WTC11 (cell line): ENCODE measurements at regions not wholly inside any gene's neighbourhood (a gene's known extent, or its start where the extent isn't known, plus 50 kb on each side); places are given as distances from the start of the nearest gene placed in this dataset.

ENCODE experiments used
- ATAC-seq: fragments of 200-7000 bp; cut with Tn5 transposase; 2 replicates; pipeline ENCODE4 v1.10.0; 2021; ENCODE audit warnings: mild to moderate bottlenecking, moderate library complexity
- CTCF ChIA-PET: fragments of 300-600 bp; sonication (Branson Sonifier 250); formaldehyde crosslinking; loops from one replicate; lab custom pipeline; 2021; ENCODE audit warnings: antibody characterized with exemption; lab: Charles Lee
- POLR2A ChIA-PET: fragments of 350-600 bp; sonication (Branson Sonifier 250); formaldehyde crosslinking; loops from one replicate; lab custom pipeline; 2021; ENCODE audit warnings: antibody characterized with exemption; lab: Charles Lee
- DNase-seq: peaks from one replicate; pipeline ENCODE4 v3.0.0; 2021; ENCODE audit warnings: low spot score
- H3K27ac Mint-ChIP-seq: 2 replicates; pipeline ENCODE4 v1.8.0; 2021; ENCODE audit warnings: mixed read lengths
- H3K27me3 Mint-ChIP-seq: 2 replicates; pipeline ENCODE4 v1.8.0; 2021; ENCODE audit warnings: low read depth, mild to moderate bottlenecking, moderate library complexity, mixed read lengths
- H3K36me3 Mint-ChIP-seq: 2 replicates; pipeline ENCODE4 v1.8.0; 2021; ENCODE audit warnings: mixed read lengths
- H3K4me1 Mint-ChIP-seq: 2 replicates; pipeline ENCODE4 v1.8.0; 2022; ENCODE audit warnings: mixed read lengths
- H3K4me3 Mint-ChIP-seq: 2 replicates; pipeline ENCODE4 v1.8.0; 2021; ENCODE audit warnings: mild to moderate bottlenecking, moderate library complexity, mixed read lengths
- H3K9me3 Mint-ChIP-seq: 2 replicates; pipeline ENCODE4 v1.8.0; 2021; ENCODE audit warnings: mixed read lengths
- ESRRA ChIP-seq: sonication (generic); formaldehyde crosslinking; IDR thresholded peaks from 2 replicates; pipeline ENCODE4 v1.8.1; 2022; ENCODE audit warnings: mild to moderate bottlenecking, missing genetic modification reagents, borderline replicate concordance
- HMGA2 ChIP-seq: fragments of 250-450 bp; sonication (Bioruptor Pico); IDR thresholded peaks from 2 replicates; pipeline ENCODE4 v1.4.0; 2021; ENCODE audit warnings: mild to moderate bottlenecking, moderate library complexity
- IRF2 ChIP-seq: sonication (generic); formaldehyde crosslinking; IDR thresholded peaks from 2 replicates; pipeline ENCODE4 v1.8.0; 2022; ENCODE audit warnings: low read depth, missing genetic modification reagents, borderline replicate concordance
- SMAD3 ChIP-seq: sonication (generic); formaldehyde crosslinking; IDR thresholded peaks from 2 replicates; pipeline ENCODE4 v1.8.0; 2022; ENCODE audit warnings: missing genetic modification reagents, mild to moderate bottlenecking, borderline replicate concordance
- SOX15 ChIP-seq: fragments of 250-450 bp; sonication (Bioruptor Pico); IDR thresholded peaks from 2 replicates; pipeline ENCODE4 v1.9.0; 2021; ENCODE audit warnings: mild to moderate bottlenecking
- TCF7 ChIP-seq: sonication (generic); formaldehyde crosslinking; IDR thresholded peaks from 2 replicates; pipeline ENCODE4 v1.8.0; 2022; ENCODE audit warnings: mild to moderate bottlenecking, low read depth, missing genetic modification reagents, moderate library complexity
- TEAD1 ChIP-seq: sonication (generic); formaldehyde crosslinking; IDR thresholded peaks from 2 replicates; pipeline ENCODE4 v1.8.0; 2022; ENCODE audit warnings: mild to moderate bottlenecking, missing genetic modification reagents
- ZNF121 ChIP-seq: sonication (generic); formaldehyde crosslinking; IDR thresholded peaks from 2 replicates; pipeline ENCODE4 v1.8.0; 2023; ENCODE audit warnings: missing genetic modification reagents
- ZNF219 ChIP-seq: sonication (generic); formaldehyde crosslinking; IDR thresholded peaks from 2 replicates; pipeline ENCODE4 v1.8.0; 2023; ENCODE audit warnings: missing genetic modification reagents, mild to moderate bottlenecking, borderline replicate concordance
- ZNF263 ChIP-seq: sonication (generic); formaldehyde crosslinking; IDR thresholded peaks from 2 replicates; pipeline ENCODE4 v1.8.1; 2022; ENCODE audit warnings: low read depth, mild to moderate bottlenecking, moderate library complexity, missing genetic modification reagents
- ZNF416 ChIP-seq: fragments of 250-450 bp; sonication (Bioruptor Pico); IDR thresholded peaks from 2 replicates; pipeline ENCODE4 v1.9.0; 2021; ENCODE audit warnings: mild to moderate bottlenecking, inconsistent platforms
- ZNF423 ChIP-seq: fragments of 250-450 bp; sonication (Bioruptor Pico); IDR thresholded peaks from 2 replicates; pipeline ENCODE4 v2.1.2; 2022; ENCODE audit warnings: mild to moderate bottlenecking, moderate library complexity
- TF ChIP-seq, protein P1 (sequence below): sonication (generic); formaldehyde crosslinking; IDR thresholded peaks from 2 replicates; pipeline ENCODE4 v1.8.1; 2022; ENCODE audit warnings: missing genetic modification reagents, borderline replicate concordance
- TF ChIP-seq, protein P2 (sequence below): sonication (generic); formaldehyde crosslinking; IDR thresholded peaks from 2 replicates; pipeline ENCODE4 v1.8.1; 2022; ENCODE audit warnings: low read depth, mild to moderate bottlenecking, moderate library complexity, missing genetic modification reagents, borderline replicate concordance
- TF ChIP-seq, protein P3 (sequence below): sonication (generic); formaldehyde crosslinking; IDR thresholded peaks from 2 replicates; pipeline ENCODE4 v1.8.1; 2023; ENCODE audit warnings: mild to moderate bottlenecking, missing genetic modification reagents, borderline replicate concordance
- TF ChIP-seq, protein P4 (sequence below): sonication (generic); formaldehyde crosslinking; IDR thresholded peaks from 2 replicates; pipeline ENCODE4 v1.8.1; 2023; ENCODE audit warnings: mild to moderate bottlenecking, moderate library complexity, missing genetic modification reagents
- TF ChIP-seq, protein P5 (sequence below): sonication (generic); formaldehyde crosslinking; IDR thresholded peaks from 2 replicates; pipeline ENCODE4 v1.8.1; 2023; ENCODE audit warnings: mild to moderate bottlenecking, missing genetic modification reagents
- TF ChIP-seq, protein P6 (sequence below): sonication (generic); formaldehyde crosslinking; IDR thresholded peaks from 2 replicates; pipeline ENCODE4 v1.8.0; 2022; ENCODE audit warnings: mild to moderate bottlenecking, missing genetic modification reagents
- TF ChIP-seq, protein P7 (sequence below): sonication (generic); formaldehyde crosslinking; IDR thresholded peaks from 2 replicates; pipeline ENCODE4 v1.8.0; 2023; ENCODE audit warnings: missing genetic modification reagents
- TF ChIP-seq, protein P8 (sequence below): fragments of 200-600 bp; IDR thresholded peaks from 2 replicates; pipeline ENCODE4 v1.8.0; 2022; ENCODE audit warnings: antibody characterized with exemption

DNA sequence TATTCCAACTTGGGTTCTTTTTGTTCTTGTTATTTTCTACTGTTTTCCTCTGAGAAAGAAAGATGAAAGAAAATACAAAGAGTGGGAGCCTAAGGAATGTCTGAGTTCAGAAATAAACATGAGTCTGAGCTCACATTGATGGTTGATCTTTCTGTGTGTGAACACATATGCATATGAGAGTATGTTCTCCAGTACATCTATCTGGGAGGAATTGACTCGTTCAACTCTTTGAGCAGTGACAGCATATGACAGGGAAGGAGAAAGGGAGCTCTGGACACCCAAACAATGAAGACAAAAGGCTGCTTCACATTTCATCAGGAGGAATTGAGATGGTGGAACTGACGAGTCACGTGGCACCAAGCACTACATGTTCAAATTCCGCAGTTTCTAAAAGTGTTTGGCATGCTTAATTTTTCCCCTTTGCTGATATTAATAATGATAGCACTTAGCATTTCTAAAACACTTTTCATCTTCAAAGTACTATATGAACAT is 229.8 kb upstream of the ACVR2A start (continued):
- TF ChIP-seq ZNF263: no peak
- TF ChIP-seq, protein P1, sequence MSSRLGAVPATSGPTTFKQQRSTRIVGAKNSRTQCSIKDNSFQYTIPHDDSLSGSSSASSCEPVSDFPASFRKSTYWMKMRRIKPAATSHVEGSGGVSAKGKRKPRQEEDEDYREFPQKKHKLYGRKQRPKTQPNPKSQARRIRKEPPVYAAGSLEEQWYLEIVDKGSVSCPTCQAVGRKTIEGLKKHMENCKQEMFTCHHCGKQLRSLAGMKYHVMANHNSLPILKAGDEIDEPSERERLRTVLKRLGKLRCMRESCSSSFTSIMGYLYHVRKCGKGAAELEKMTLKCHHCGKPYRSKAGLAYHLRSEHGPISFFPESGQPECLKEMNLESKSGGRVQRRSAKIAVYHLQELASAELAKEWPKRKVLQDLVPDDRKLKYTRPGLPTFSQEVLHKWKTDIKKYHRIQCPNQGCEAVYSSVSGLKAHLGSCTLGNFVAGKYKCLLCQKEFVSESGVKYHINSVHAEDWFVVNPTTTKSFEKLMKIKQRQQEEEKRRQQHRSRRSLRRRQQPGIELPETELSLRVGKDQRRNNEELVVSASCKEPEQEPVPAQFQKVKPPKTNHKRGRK (CRISPR knock-in tag): no peak
- no peak for TF ChIP-seq ZNF121 (CRISPR knock-in tag)
- TF ChIP-seq, protein P2, sequence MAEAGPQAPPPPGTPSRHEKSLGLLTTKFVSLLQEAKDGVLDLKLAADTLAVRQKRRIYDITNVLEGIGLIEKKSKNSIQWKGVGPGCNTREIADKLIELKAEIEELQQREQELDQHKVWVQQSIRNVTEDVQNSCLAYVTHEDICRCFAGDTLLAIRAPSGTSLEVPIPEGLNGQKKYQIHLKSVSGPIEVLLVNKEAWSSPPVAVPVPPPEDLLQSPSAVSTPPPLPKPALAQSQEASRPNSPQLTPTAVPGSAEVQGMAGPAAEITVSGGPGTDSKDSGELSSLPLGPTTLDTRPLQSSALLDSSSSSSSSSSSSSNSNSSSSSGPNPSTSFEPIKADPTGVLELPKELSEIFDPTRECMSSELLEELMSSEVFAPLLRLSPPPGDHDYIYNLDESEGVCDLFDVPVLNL: no peak
- no peak for TF ChIP-seq SMAD3 (CRISPR knock-in tag)
- TF ChIP-seq, protein P3, sequence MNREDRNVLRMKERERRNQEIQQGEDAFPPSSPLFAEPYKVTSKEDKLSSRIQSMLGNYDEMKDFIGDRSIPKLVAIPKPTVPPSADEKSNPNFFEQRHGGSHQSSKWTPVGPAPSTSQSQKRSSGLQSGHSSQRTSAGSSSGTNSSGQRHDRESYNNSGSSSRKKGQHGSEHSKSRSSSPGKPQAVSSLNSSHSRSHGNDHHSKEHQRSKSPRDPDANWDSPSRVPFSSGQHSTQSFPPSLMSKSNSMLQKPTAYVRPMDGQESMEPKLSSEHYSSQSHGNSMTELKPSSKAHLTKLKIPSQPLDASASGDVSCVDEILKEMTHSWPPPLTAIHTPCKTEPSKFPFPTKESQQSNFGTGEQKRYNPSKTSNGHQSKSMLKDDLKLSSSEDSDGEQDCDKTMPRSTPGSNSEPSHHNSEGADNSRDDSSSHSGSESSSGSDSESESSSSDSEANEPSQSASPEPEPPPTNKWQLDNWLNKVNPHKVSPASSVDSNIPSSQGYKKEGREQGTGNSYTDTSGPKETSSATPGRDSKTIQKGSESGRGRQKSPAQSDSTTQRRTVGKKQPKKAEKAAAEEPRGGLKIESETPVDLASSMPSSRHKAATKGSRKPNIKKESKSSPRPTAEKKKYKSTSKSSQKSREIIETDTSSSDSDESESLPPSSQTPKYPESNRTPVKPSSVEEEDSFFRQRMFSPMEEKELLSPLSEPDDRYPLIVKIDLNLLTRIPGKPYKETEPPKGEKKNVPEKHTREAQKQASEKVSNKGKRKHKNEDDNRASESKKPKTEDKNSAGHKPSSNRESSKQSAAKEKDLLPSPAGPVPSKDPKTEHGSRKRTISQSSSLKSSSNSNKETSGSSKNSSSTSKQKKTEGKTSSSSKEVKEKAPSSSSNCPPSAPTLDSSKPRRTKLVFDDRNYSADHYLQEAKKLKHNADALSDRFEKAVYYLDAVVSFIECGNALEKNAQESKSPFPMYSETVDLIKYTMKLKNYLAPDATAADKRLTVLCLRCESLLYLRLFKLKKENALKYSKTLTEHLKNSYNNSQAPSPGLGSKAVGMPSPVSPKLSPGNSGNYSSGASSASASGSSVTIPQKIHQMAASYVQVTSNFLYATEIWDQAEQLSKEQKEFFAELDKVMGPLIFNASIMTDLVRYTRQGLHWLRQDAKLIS (CRISPR knock-in tag): no peak
- no peak for TF ChIP-seq TCF7 (CRISPR knock-in tag)
- TF ChIP-seq, protein P4, sequence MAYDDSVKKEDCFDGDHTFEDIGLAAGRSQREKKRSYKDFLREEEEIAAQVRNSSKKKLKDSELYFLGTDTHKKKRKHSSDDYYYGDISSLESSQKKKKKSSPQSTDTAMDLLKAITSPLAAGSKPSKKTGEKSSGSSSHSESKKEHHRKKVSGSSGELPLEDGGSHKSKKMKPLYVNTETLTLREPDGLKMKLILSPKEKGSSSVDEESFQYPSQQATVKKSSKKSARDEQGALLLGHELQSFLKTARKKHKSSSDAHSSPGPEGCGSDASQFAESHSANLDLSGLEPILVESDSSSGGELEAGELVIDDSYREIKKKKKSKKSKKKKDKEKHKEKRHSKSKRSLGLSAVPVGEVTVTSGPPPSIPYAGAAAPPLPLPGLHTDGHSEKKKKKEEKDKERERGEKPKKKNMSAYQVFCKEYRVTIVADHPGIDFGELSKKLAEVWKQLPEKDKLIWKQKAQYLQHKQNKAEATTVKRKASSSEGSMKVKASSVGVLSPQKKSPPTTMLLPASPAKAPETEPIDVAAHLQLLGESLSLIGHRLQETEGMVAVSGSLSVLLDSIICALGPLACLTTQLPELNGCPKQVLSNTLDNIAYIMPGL (CRISPR knock-in tag): no peak
- TF ChIP-seq TEAD1 (CRISPR knock-in tag): no peak

DNA sequence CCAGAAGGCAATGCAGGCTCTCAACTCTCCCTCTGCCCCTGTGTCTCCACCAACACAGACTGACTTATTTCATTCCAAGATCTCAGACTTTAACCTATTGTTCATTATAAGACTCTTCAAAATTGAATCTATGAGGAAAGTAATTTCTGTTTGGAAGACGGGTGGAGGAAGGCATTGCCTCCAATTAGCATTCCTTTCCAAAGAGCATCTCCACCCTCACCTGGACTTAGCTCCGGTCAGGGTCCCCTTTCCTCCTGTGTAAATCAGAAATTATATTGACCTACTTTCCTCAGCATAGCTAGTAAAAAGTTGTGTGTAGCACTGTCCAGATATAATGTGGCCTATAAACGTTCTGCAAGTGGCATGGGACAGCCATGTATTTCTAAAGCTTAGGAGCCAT is 230.4 kb upstream of the ACVR2A start:
- no peaks in the 10 kb centered on the region for H3K36me3 Mint-ChIP-seq
- H3K27me3 Mint-ChIP-seq: no peaks in the 10 kb centered on the region
- no peak for ATAC-seq
- no peaks in the 10 kb centered on the region for H3K9me3 Mint-ChIP-seq
- POLR2A ChIA-PET: no interaction called here
- DNase-seq: no peak
- peaks cover 24% of the 10 kb centered on the region for H3K4me1 Mint-ChIP-seq
- CTCF ChIA-PET: no interaction called here
- H3K4me3 Mint-ChIP-seq: no peak overlapping the region
- no peak overlapping the region for H3K27ac Mint-ChIP-seq
- TF ChIP-seq, protein P5, sequence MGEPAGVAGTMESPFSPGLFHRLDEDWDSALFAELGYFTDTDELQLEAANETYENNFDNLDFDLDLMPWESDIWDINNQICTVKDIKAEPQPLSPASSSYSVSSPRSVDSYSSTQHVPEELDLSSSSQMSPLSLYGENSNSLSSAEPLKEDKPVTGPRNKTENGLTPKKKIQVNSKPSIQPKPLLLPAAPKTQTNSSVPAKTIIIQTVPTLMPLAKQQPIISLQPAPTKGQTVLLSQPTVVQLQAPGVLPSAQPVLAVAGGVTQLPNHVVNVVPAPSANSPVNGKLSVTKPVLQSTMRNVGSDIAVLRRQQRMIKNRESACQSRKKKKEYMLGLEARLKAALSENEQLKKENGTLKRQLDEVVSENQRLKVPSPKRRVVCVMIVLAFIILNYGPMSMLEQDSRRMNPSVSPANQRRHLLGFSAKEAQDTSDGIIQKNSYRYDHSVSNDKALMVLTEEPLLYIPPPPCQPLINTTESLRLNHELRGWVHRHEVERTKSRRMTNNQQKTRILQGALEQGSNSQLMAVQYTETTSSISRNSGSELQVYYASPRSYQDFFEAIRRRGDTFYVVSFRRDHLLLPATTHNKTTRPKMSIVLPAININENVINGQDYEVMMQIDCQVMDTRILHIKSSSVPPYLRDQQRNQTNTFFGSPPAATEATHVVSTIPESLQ: no peak
- TF ChIP-seq HMGA2 (no peak), ZNF219 (no peak), ZNF416 (CRISPR knock-in tag) (no peak), SOX15 (CRISPR knock-in tag) (no peak), ESRRA (no peak), ZNF423 (no peak), IRF2 (no peak)
- TF ChIP-seq, protein P6, sequence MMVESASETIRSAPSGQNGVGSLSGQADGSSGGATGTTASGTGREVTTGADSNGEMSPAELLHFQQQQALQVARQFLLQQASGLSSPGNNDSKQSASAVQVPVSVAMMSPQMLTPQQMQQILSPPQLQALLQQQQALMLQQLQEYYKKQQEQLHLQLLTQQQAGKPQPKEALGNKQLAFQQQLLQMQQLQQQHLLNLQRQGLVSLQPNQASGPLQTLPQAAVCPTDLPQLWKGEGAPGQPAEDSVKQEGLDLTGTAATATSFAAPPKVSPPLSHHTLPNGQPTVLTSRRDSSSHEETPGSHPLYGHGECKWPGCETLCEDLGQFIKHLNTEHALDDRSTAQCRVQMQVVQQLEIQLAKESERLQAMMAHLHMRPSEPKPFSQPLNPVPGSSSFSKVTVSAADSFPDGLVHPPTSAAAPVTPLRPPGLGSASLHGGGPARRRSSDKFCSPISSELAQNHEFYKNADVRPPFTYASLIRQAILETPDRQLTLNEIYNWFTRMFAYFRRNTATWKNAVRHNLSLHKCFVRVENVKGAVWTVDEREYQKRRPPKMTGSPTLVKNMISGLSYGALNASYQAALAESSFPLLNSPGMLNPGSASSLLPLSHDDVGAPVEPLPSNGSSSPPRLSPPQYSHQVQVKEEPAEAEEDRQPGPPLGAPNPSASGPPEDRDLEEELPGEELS (CRISPR knock-in tag): no peak
- TF ChIP-seq, protein P7, sequence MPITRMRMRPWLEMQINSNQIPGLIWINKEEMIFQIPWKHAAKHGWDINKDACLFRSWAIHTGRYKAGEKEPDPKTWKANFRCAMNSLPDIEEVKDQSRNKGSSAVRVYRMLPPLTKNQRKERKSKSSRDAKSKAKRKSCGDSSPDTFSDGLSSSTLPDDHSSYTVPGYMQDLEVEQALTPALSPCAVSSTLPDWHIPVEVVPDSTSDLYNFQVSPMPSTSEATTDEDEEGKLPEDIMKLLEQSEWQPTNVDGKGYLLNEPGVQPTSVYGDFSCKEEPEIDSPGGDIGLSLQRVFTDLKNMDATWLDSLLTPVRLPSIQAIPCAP (CRISPR knock-in tag): no peak
- TF ChIP-seq, protein P8, sequence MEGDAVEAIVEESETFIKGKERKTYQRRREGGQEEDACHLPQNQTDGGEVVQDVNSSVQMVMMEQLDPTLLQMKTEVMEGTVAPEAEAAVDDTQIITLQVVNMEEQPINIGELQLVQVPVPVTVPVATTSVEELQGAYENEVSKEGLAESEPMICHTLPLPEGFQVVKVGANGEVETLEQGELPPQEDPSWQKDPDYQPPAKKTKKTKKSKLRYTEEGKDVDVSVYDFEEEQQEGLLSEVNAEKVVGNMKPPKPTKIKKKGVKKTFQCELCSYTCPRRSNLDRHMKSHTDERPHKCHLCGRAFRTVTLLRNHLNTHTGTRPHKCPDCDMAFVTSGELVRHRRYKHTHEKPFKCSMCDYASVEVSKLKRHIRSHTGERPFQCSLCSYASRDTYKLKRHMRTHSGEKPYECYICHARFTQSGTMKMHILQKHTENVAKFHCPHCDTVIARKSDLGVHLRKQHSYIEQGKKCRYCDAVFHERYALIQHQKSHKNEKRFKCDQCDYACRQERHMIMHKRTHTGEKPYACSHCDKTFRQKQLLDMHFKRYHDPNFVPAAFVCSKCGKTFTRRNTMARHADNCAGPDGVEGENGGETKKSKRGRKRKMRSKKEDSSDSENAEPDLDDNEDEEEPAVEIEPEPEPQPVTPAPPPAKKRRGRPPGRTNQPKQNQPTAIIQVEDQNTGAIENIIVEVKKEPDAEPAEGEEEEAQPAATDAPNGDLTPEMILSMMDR: no peak
- TF ChIP-seq, protein P1 (CRISPR knock-in tag): no peak
